ENCODE measurements at regions not wholly inside any gene's neighbourhood (a gene's known extent, or its start where the extent isn't known, plus 50 kb on each side); places are given as distances from the start of the nearest gene placed in this dataset.

DNA sequence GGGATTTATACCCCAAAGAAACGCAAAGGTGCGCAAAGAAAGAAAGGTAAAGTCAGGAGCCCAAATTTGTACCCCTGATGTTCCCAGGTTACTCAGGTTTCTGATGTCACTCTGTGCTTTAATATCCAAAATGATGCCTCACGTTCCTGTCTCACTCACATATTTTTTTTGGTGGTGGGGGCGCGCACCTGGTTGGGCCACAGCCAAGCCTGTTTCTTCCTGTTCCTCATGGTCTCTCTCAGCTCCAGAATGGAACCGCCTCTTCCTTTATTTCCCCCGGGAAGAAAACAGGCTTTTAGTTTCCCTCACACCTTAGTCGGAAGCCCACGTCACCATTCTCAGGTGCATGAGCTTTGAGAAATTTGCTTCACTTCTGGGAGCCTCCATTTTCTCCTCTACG lies 118.3 kb upstream of the BOD1 start:
- TF ChIP-seq FOXM1 (IDR thresholded peaks at IDR 0.05; ENCODE audit: borderline replicate concordance, low read depth) (no peak), CEBPB (IDR thresholded peaks at IDR 0.05) (no peak)
- TF ChIP-seq, protein P1, sequence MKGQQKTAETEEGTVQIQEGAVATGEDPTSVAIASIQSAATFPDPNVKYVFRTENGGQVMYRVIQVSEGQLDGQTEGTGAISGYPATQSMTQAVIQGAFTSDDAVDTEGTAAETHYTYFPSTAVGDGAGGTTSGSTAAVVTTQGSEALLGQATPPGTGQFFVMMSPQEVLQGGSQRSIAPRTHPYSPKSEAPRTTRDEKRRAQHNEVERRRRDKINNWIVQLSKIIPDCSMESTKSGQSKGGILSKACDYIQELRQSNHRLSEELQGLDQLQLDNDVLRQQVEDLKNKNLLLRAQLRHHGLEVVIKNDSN (IDR thresholded peaks at IDR 0.05): no peak

DNA sequence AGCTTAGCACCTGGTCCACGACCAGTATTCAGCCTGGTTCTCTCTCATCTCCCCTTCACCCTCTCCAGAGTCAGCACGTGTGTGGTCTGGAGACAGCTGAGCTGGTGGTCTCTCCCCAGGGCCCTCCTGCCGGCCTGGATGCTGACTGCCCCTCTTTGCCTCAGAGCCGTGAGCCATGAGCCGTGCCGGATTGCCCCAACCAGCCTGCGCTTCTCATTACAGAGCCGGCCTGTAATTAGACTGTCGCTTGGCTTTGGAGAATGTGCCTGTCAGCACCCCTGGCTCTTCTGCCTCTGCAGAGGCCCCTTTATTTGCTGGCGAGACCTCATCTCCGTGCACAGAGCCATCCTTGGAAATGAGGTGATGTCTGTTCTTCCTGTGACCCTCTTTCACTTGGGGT lies 118.7 kb upstream of the BOD1 start:
- TF ChIP-seq, protein P2, sequence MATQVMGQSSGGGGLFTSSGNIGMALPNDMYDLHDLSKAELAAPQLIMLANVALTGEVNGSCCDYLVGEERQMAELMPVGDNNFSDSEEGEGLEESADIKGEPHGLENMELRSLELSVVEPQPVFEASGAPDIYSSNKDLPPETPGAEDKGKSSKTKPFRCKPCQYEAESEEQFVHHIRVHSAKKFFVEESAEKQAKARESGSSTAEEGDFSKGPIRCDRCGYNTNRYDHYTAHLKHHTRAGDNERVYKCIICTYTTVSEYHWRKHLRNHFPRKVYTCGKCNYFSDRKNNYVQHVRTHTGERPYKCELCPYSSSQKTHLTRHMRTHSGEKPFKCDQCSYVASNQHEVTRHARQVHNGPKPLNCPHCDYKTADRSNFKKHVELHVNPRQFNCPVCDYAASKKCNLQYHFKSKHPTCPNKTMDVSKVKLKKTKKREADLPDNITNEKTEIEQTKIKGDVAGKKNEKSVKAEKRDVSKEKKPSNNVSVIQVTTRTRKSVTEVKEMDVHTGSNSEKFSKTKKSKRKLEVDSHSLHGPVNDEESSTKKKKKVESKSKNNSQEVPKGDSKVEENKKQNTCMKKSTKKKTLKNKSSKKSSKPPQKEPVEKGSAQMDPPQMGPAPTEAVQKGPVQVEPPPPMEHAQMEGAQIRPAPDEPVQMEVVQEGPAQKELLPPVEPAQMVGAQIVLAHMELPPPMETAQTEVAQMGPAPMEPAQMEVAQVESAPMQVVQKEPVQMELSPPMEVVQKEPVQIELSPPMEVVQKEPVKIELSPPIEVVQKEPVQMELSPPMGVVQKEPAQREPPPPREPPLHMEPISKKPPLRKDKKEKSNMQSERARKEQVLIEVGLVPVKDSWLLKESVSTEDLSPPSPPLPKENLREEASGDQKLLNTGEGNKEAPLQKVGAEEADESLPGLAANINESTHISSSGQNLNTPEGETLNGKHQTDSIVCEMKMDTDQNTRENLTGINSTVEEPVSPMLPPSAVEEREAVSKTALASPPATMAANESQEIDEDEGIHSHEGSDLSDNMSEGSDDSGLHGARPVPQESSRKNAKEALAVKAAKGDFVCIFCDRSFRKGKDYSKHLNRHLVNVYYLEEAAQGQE (IDR thresholded peaks at IDR 0.05; ENCODE audit: low read depth): no peak
- TF ChIP-seq CEBPB (IDR thresholded peaks at IDR 0.05): no peak
- no peak for TF ChIP-seq YY1 (IDR thresholded peaks at IDR 0.05; ENCODE audit: low read depth)
- no peak for TF ChIP-seq EP300 (IDR thresholded peaks at IDR 0.05; ENCODE audit: borderline replicate concordance)
- TF ChIP-seq TAF1 (IDR thresholded peaks at IDR 0.05; ENCODE audit: low read depth): no peak
- no peak for TF ChIP-seq TEAD4 (IDR thresholded peaks at IDR 0.05)

DNA sequence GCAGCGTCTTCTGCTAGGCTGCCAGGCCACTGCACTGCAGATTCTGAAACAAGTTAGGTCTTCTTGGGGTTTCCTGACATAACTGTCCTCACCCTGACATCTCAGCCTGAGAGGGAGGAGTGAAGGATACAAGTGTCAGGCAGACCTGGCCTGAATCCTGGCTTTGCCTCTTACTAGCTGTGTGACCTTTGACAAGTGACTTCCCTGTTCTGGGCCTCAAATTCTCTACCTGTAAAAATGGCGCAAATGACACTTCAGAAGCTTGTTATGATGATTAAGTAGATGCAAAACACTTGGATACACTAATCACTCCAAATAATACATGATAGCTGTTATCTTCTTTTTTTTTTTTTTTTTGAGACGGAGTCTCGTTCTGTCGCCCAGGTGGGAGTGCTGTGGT lies 119.2 kb upstream of the BOD1 start:
- no peak for TF ChIP-seq EP300 (IDR thresholded peaks at IDR 0.05; ENCODE audit: borderline replicate concordance)
- no peak for TF ChIP-seq TCF12 (IDR thresholded peaks at IDR 0.05; ENCODE audit: low read depth)
- TF ChIP-seq, protein P3, sequence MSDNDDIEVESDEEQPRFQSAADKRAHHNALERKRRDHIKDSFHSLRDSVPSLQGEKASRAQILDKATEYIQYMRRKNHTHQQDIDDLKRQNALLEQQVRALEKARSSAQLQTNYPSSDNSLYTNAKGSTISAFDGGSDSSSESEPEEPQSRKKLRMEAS (IDR thresholded peaks at IDR 0.05): no peak
- TF ChIP-seq EGR1 (IDR thresholded peaks at IDR 0.05): no peak
- no peak for TF ChIP-seq TEAD4 (IDR thresholded peaks at IDR 0.05)
- no peak for TF ChIP-seq TAF1 (IDR thresholded peaks at IDR 0.05; ENCODE audit: low read depth)
- no peak for TF ChIP-seq NFIC (IDR thresholded peaks at IDR 0.05)
- TF ChIP-seq YY1 (IDR thresholded peaks at IDR 0.05; ENCODE audit: low read depth): no peak
- TF ChIP-seq CREB1 (IDR thresholded peaks at IDR 0.05; ENCODE audit: low read depth): no peak
- no peak for TF ChIP-seq RAD21 (IDR thresholded peaks at IDR 0.05; ENCODE audit: low read depth)
- TF ChIP-seq CEBPB (IDR thresholded peaks at IDR 0.05): no peak
- TF ChIP-seq, protein P2 (IDR thresholded peaks at IDR 0.05; ENCODE audit: low read depth): no peak
- TF ChIP-seq FOXM1 (IDR thresholded peaks at IDR 0.05; ENCODE audit: borderline replicate concordance, low read depth): no peak
- no peak for TF ChIP-seq ZBTB7A (IDR thresholded peaks at IDR 0.05; ENCODE audit: low read depth)

DNA sequence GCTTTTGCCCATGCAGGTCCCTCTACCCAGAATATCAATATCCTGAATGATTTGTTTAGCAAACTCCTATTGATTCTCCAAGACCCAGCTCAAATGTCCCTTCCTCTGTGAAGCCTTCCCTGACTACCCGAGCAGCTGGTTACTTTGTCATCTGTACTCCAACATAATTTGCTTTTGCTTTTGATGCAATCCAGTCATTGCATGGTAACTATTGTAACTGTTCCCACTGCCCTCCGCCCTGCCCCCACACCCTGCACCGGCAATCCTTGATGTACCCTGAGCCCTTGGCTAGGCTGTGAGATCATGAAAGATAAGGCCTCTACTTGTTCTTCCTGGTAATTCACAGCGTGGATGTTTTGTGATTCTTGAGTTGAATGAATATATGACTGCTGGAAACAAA lies 119.9 kb upstream of the BOD1 start:
- no peak for TF ChIP-seq TEAD4 (IDR thresholded peaks at IDR 0.05)
- TF ChIP-seq YY1 (IDR thresholded peaks at IDR 0.05; ENCODE audit: low read depth): no peak
- TF ChIP-seq, protein P3 (IDR thresholded peaks at IDR 0.05): no peak
- TF ChIP-seq FOXM1 (IDR thresholded peaks at IDR 0.05; ENCODE audit: borderline replicate concordance, low read depth): no peak
- TF ChIP-seq CEBPB (IDR thresholded peaks at IDR 0.05): no peak
- TF ChIP-seq, protein P1 (IDR thresholded peaks at IDR 0.05): no peak
- TF ChIP-seq, protein P2 (IDR thresholded peaks at IDR 0.05; ENCODE audit: low read depth): no peak
- TF ChIP-seq CREB1 (IDR thresholded peaks at IDR 0.05; ENCODE audit: low read depth): no peak
- TF ChIP-seq TCF12 (IDR thresholded peaks at IDR 0.05; ENCODE audit: low read depth): no peak
- TF ChIP-seq EGR1 (IDR thresholded peaks at IDR 0.05): no peak

DNA sequence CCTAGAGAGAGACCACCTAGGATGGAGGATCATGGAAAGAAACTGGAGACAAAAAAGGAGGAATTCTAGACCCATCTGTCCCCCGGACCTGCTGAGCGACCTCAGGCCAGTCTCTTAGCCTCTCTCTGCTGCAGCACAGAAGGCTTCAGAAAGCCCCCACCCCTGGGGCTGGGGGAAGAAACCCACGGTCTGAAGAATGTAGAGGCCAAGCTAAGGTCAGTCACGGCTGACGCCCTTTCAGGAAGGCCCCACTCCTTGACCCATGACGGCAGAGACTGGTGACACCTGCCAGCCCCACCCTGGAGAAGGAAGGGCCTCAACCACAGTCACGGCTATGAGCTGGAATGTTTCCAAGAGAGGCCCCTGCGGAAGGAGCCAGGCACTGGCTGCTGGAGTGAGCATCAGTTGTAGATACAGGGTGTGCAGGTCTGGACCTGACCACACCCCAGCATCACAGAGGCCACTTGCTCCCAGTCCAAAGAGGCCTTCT lies 120.5 kb upstream of the BOD1 start:
- TF ChIP-seq, protein P1 (IDR thresholded peaks at IDR 0.05): no peak
- TF ChIP-seq NFIC (IDR thresholded peaks at IDR 0.05) (peak; percentile 75), EP300 (IDR thresholded peaks at IDR 0.05; ENCODE audit: borderline replicate concordance) (0 out of 2 replicates have a peak, but pooled peaks have one; percentile 29), TAF1 (IDR thresholded peaks at IDR 0.05; ENCODE audit: low read depth) (no peak), TCF12 (IDR thresholded peaks at IDR 0.05; ENCODE audit: low read depth) (peak; percentile 33; the same call in 1 of the 2 replicates)
- TF ChIP-seq, protein P3 (IDR thresholded peaks at IDR 0.05): no peak
- TF ChIP-seq, protein P2 (IDR thresholded peaks at IDR 0.05; ENCODE audit: low read depth): no peak
